ENCODE measurements at regions not wholly inside any gene's neighbourhood (a gene's known extent, or its start where the extent isn't known, plus 50 kb on each side); places are given as distances from the start of the nearest gene placed in this dataset.
A peak's percentile ranks its signal among the peaks of the same experiment; 100 is the strongest.

GRCh38 chr11:90947930-90948329, 725.1 kb upstream of the CHORDC1 start:
- peak; percentile 55 for TF ChIP-seq CTCF (conservative IDR thresholded peaks at IDR 0.05; ENCODE audit: low read depth, low read length)
- TF ChIP-seq EZH2 (IDR thresholded peaks at IDR 0.05; ENCODE audit: borderline replicate concordance, low read depth, low read length, poor library complexity, severe bottlenecking): no peak
